ENCODE measurements at regions not wholly inside any gene's neighbourhood (a gene's known extent, or its start where the extent isn't known, plus 50 kb on each side); places are given as distances from the start of the nearest gene placed in this dataset.

DNA sequence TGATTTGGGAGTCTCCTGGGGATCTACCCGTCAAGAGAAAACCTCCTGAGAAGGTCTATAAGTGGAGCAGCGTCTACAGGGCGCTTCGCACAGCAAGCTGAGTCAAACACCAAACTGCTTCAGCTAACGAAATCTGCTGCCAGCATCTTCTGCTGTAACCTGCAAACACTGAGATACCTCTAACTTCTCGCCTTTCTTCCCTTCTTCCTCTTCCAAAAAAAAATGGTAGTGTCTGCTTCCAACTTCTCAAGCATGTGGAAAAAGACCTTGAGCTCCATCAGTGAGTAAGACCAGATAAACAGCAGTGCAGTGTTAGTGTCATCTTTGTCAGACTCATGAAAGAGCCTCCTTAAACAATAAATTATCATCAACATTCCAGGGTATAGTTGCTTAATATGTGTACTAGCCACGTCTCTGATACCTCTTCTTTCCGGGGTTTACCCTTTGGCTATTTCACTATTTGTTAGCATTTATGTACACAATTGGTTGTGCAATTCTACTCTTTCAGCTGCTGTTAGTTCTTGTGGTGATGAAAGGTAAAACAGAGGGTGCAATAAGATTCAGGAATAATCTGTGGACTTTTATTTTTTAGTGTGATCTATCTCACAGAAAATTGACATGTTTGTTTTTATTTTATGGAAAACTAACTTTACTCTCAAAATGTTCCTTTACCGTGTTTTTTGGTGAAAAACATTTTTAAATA is 81.6 kb downstream of the LLPH start:
- Histone ChIP-seq H3K36me3 (ENCODE audit: control insufficient read depth in 2 of 4, insufficient read depth in 4 of 4, low read length in 3 of 4) (no peaks in the 10 kb centered on the region), H3K27me3 (replicated peaks in 1 of 4; ENCODE audit: control insufficient read depth in 3 of 4, extremely low read depth in 1 of 4, insufficient read depth in 3 of 4, low read length in 3 of 4) (no peaks in the 10 kb centered on the region), H3K79me1 (ENCODE audit: low read depth, low read length) (no peaks in the 10 kb centered on the region), H2BK12ac (ENCODE audit: low read depth, low read length) (no peak overlapping the region), H3K56ac (replicated peaks; ENCODE audit: insufficient read length, low read depth, low read length) (no peak overlapping the region), H2BK5ac (ENCODE audit: low read depth, low read length) (no peak overlapping the region), H4K20me1 (replicated peaks in 1 of 2; ENCODE audit: control insufficient read depth in 1 of 2, insufficient read depth in 2 of 2, low read length in 2 of 2) (no peaks in the 10 kb centered on the region), H3K9me3 (ENCODE audit: insufficient read depth in 2 of 2, low read depth in 1 of 2, low read length in 1 of 2) (no peaks in the 10 kb centered on the region), H3K23me2 (ENCODE audit: low read depth, low read length) (no peaks in the 10 kb centered on the region), H4K5ac (ENCODE audit: insufficient read length, low read depth, low read length) (no peak overlapping the region), H2AK5ac (ENCODE audit: low read depth, low read length) (no peak overlapping the region), H3K4ac (replicated peaks; ENCODE audit: insufficient read length, low read depth, low read length) (no peak overlapping the region), H3K4me3 (ENCODE audit: extremely low read depth in 1 of 4, insufficient read depth in 2 of 4, low read depth in 3 of 4, low read length in 4 of 4) (no peak overlapping the region), H3K4me2 (ENCODE audit: insufficient read depth in 1 of 2, low read depth in 2 of 2, low read length in 2 of 2) (no peak overlapping the region), H2BK120ac (replicated peaks; ENCODE audit: low read depth, low read length) (no peak overlapping the region), H2AFZ (ENCODE audit: low read length) (peak overlapping the region; percentile 52), H3K14ac (ENCODE audit: insufficient read length) (no peak overlapping the region), H3K18ac (ENCODE audit: extremely low read depth, low read length) (no peak overlapping the region), H4K8ac (ENCODE audit: extremely low read depth, insufficient read depth, low read length) (no peak overlapping the region), H3K27ac (ENCODE audit: low read depth, low read length) (no peak overlapping the region), H3K9ac (replicated peaks in 1 of 4; ENCODE audit: extremely low read depth in 1 of 4, low read depth in 3 of 4, low read length in 3 of 4) (no peak overlapping the region), H3K4me1 (replicated peaks in 1 of 4; ENCODE audit: control insufficient read depth in 3 of 4, insufficient read depth in 4 of 4, low read length in 3 of 4) (no peaks in the 10 kb centered on the region), H3K79me2 (ENCODE audit: control insufficient read depth in 1 of 2, insufficient read depth in 2 of 2, low read length in 2 of 2) (no peaks in the 10 kb centered on the region), H2BK15ac (ENCODE audit: low read length) (no peak overlapping the region), H3K23ac (ENCODE audit: insufficient read length) (no peak overlapping the region), H2BK20ac (ENCODE audit: low read length) (no peak overlapping the region), H4K91ac (replicated peaks; ENCODE audit: insufficient read length, low read length) (no peak overlapping the region)
- no peak for DNase-seq (ENCODE audit: low read depth in 1 of 2, low spot score in 2 of 2)
- ChIA-PET CTCF (ENCODE audit: partially characterized antibody) (interaction anchor here (0.7 kb wide), 1 partner anchor 13 kb away, joined by 3 read pairs; no protein-coding TSS in a partner anchor), POLR2A (ENCODE audit: partially characterized antibody) (no interaction called here)
- FAIRE-seq: no peak
- no peak for TF ChIP-seq SP4 (IDR thresholded peaks at IDR 0.05; ENCODE audit: low read length)
- no peak for TF ChIP-seq TCF12 (IDR thresholded peaks at IDR 0.05; ENCODE audit: low read depth, low read length)
- TF ChIP-seq MAX (IDR thresholded peaks at IDR 0.05): no peak
- TF ChIP-seq JUN (IDR thresholded peaks at IDR 0.05; ENCODE audit: low read depth, low read length): no peak
- TF ChIP-seq POLR2AphosphoS5 (IDR thresholded peaks at IDR 0.05; ENCODE audit: low read depth, low read length): no peak
- no peak for TF ChIP-seq USF2 (IDR thresholded peaks at IDR 0.05; ENCODE audit: low read length)
- no peak for TF ChIP-seq CTBP2 (IDR thresholded peaks at IDR 0.05; ENCODE audit: borderline replicate concordance, insufficient read depth, insufficient read length, low read length)
- WGBS, 2 experiments (ENCODE audit: extremely low coverage in 1 of 2, insufficient coverage in 1 of 2, insufficient read length in 1 of 2, insufficient replicate concordance in 2 of 2, low coverage in 1 of 2, low lambda C conversion rate in 2 of 2, missing lambda C conversion rate in 1 of 2): 85% methylated on average over 9 of the region's 9 CpGs; no CpG with 5 or more reads in 1 of the 2 experiments
